ENCODE measurements at regions not wholly inside any gene's neighbourhood (a gene's known extent, or its start where the extent isn't known, plus 50 kb on each side); places are given as distances from the start of the nearest gene placed in this dataset.

- TF ChIP-seq ZNF274 (IDR thresholded peaks at IDR 0.05; ENCODE audit: low read depth, low read length) (no peak), YY1 (IDR thresholded peaks at IDR 0.05; ENCODE audit: insufficient read depth, insufficient read length) (no peak)
These were observed 223.7 kb downstream of the QDPR start for GRCh38 chr4:17288151-17288550.
